Renal cortex interstitium (tissue), 11 donors: ENCODE measurements at regions not wholly inside any gene's neighbourhood (a gene's known extent, or its start where the extent isn't known, plus 50 kb on each side); places are given as distances from the start of the nearest gene placed in this dataset.
"Not testable (repeated sequence)": the region's sequence is repeated elsewhere in the genome, so short reads cannot be mapped to it uniquely, and the experiment has no call there.

Experiments
- DNase-seq, 11 donors: peaks; one replicate each; pipeline ENCODE4 v3.0.0-alpha.2; 2013; ENCODE audit warnings: low read depth in 9 of 11, low spot score in 4 of 11; ENCODE audit errors: extremely low read depth in 1 of 11

GRCh38 chr6:19578481-19578880 is 258.7 kb upstream of the ID4 start:
- DNase-seq, result no peak

- not testable (repeated sequence) for DNase-seq
Observed at GRCh38 chr6:19584207-19584606, 253.0 kb upstream of the ID4 start.

DNA sequence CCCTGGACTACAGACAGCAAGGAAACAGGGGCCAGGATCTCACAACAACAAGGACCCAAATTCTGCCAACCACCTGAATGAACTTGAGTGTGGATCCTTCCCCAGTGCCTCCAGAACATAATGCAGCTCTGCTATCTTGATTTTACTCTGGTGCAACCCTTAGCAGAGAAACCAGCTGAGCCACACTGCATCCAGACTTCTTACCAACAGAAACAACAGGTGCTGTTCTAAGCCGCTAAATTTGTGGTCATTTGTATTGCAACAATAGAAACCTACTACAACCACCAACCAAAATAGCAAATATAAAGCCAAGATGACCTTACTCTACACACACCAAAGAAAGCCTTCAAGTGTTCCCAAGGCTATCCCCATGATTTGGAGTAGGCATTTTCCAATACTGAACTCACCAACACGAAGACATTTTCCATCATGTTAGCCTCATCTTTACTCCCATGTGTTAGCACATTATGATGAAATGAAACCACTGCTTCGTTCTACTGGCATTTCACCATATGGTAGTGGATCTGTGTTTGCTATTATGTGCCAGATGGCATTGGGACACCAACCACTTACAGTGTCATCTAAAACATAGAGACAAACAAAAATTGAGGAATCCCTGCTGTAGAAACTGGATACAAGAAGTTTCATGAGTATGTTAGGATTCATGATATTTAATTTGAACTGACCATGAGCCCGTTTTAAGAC is 249.8 kb upstream of the ID4 start:
- DNase-seq, result no peak

DNA sequence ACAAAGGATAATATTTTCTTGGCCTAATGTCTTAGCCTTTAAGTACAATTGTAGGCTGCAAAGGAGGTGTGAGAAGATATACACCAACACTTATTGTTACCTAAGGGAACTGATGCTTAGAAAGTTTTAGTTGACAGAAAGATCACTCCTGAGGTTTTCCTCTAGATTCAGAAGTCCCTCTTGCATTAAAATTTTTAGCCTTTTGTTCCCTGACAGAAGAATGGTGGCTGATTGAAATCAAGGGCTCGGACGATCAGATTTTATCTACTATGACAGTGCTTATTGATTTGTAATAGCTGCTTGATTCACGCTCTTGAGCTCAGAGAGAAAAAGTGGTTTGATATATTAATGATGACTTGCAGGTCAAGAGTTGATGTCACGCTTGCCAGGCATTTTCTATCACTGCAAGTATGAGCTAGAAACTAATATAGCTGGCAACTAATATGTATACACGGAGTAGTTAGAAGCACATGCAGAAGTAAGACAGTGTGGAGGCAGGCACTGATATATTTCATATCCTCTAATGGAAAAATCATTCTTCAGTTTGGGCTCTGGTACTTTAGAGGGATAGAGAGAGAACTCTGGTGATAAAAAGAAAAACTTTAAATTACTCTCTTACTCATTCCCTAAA is 246.6 kb upstream of the ID4 start:
- no peak for DNase-seq

DNA sequence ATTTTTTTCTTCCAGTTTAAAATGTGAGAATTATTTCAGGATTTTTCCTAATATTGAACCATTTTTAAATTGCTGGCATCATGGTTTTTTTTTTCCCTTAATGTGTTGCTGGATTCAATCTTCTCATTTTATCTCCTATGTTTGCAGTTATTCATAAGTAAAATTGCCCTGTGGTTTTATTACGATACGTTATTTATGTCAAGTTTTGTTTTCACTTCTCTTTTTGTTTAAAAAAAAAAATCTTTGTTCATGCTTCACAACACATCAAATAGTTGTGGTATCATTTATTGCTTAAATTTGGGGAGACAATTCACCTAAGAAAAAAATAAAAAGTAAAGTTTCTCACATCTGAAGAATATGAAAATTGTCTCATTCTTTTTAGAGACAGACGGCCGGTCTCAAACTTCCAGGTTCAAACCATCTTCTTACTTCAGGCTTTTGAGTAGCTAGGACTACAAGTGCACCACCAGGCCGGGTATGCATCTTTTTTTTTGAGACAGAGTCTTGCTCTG is 239.3 kb upstream of the ID4 start:
- DNase-seq, result no peak

GRCh38 chr6:19599796-19600464 is 237.2 kb upstream of the ID4 start:
- no peak for DNase-seq

- no peak for DNase-seq
Observed at GRCh38 chr6:19602434-19603013, 234.6 kb upstream of the ID4 start.

DNA sequence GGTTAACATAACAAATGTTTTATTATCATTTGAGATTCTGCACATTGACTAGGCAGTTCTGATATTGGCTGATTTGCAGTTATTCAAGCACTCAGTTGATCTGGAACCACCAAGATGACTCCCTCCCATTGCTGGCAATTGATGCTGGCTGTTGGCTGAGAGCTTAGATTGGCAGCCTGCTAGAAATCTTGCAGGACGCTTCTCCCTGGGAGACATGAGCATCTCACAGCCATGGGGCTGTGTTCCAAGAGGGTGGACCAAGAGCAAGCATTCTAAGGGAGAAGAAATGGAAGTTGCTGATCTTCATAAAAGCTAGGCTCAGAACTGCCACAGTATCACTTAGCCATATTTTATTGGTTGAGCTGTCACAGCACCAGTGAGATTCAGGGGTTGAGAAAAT is 233.4 kb upstream of the ID4 start:
- no peak for DNase-seq

DNA sequence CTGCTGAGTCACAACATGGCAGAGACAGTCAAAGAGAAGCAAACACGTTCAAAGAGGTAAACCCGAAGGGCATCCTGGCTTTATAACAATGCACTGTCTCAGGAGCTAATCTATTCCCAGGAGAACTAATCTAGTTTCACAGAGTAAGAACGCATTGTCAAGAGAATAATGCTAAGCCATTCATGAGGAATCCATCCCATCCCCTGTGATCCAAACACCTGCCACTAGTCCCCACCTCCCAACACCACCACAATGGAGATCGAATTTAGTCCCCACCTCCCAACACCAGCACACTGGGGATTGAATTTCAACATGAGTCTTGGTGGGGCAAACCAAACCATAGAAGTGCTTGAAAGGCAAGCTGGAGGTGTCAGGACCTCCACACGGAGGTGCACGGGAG is 231.5 kb upstream of the ID4 start:
- DNase-seq, result no peak

GRCh38 chr6:19608546-19608945 is 228.6 kb upstream of the ID4 start:
- DNase-seq, result no peak

DNA sequence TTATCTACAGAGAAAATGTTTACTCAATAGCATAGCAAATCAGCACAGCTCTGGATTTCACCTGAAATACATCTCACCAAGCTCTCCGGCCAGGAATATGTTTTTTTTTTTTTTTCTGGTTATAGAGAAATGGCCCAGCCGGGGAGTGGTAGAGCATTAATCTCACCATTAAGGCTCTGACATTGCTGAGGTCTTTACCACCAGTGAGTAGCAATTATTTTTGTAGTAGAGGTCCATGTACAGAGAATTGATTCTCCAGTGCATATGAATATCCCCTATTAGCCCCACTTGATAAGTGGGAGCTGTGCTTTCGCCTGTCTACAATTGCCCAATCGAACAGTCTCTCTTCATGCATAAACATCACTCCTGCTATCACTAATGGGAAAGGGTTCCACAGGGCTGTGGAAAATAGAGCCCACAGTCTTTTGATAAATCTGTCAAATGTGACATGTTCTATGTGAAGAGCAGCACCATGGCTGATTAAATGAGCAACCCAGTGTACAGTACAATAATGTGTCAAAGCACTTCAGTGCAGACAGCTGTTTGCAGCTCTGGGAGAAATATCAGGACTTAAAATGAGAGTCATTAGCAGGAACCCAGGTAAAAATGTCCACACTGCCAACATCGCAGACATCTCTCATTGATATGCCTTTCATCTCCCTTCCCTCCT is 227.1 kb upstream of the ID4 start:
- DNase-seq, result no peak

DNA sequence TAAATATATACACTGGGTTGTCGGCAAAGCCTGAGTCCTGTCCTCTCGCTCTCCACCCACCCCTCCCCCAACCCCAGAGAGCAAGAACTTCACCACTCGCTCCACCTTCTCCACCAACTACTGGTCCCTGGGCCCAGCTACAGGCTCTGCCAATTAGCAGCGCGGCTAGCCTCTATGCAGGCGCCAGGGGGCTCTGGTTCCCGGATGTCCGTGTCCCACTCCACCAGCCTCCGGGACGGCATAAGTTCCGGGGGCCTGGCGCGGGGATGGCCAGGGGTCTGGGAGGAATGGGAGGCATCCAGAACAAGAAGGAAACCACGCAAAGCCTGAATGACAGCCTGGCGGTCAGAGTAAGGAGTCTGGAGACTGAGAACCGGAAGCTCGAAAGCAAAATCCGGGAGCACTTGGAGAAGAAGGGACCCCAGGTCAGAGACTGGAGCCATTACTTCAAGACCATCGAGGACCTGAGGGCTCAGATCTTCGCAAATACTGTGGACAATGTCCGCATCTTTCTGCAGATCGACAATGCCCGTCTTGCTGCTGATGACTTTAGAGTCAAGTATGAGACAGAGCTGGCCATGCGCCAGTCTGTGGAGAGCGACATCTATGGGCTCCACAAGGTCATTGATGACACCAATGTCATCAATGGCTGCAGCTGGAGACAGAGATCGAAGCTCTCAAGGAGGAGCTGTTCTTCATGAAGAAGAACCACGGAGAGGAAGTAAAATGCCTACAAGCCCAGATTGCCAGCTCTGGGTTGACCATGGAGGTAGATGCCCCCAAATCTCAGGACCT is 224.3 kb upstream of the ID4 start:
- not testable (repeated sequence) for DNase-seq

- no peak for DNase-seq
Observed at GRCh38 chr6:19613678-19614077, 223.5 kb upstream of the ID4 start.

- DNase-seq, result no peak
Observed at GRCh38 chr6:19616022-19616421, 221.1 kb upstream of the ID4 start.

DNA sequence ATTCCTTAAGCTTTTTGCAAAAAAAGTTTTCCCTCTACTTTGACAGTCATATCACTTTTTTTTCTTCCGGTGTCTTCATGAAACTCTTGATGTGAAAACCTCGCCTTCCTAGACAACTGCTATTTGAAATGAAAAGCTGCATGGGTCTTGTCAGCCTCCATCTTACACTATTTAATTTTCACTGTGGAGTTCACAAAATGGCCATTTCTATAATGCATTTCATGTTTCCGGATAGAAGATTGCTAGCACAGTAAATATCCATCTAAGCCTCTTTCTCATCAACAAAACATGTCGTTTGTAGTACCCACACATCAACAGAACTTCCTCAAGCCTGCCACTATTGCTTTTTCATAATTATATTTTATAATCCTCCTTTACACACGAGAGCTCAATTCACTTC is 204.9 kb upstream of the ID4 start:
- DNase-seq, result no peak

DNA sequence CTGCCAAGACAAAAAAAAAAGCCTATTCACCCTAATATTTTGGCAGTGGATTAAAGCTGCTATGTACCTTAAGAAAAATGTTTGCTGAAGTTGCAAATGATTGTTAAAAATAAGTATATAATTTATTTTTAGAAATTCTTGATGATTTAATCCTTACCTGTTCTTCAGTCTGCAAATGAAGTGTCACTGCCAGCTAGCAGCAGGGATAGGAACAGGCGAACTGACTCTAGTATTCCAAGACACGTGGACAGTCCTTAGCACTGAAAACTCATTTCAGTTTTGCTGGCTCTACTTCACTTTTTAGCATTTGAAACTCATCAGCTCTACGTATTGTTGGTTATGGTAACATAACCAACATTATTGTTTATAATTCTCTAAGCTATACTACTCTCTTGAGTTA is 204.4 kb upstream of the ID4 start:
- no peak for DNase-seq

DNA sequence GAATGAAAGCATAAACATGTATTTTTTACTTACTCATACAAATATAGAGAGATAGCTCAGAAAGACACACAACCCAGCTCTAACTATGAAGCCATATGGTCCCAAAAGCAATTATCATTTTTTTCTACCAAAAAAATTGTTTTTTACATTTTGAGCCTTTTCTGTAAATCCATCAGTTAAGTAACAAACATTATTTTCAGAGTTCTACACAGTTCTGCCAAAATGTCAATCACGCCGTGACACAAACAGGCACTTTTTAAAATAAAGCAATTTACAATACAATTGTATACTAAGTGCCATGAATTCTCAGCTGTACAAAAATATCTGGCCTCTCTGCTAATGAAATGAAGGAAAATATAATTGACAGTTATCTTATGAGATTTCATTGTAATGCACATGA is 201.4 kb upstream of the ID4 start:
- no peak for DNase-seq

DNA sequence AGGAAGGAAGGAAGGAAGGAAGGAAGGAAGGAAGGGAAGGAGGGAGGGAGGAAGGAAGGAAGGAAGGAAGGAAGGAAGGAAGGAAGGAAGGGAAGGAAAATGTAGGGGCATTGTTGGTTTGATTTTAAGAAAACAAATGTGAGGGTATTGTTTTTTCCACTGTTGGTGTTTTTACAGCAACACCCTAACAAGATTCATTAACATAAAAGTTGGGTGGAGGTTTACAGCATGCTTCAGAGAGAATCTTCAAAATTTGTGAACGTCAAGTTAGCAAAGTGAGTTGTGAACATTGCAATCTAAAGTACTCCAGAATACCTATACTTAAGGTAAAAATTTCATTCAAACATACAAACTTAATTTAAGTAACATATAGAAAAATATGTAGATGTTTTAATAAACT is 200.2 kb upstream of the ID4 start:
- no peak for DNase-seq

GRCh38 chr6:19638931-19639330 is 198.2 kb upstream of the ID4 start:
- DNase-seq, result no peak
